ENCODE measurements at regions not wholly inside any gene's neighbourhood (a gene's known extent, or its start where the extent isn't known, plus 50 kb on each side); places are given as distances from the start of the nearest gene placed in this dataset.

GRCh38 chrX:39907964-39908661 lies 189.6 kb downstream of the BCOR start (continued):
- no peak for TF ChIP-seq CTCF (IDR thresholded peaks at IDR 0.05)
- no peak for TF ChIP-seq MXI1 (IDR thresholded peaks at IDR 0.05; ENCODE audit: low read depth, low read length)
- TF ChIP-seq EP300 (IDR thresholded peaks at IDR 0.05; ENCODE audit: borderline replicate concordance in 1 of 2, low read depth in 1 of 2, low read length in 1 of 2) = peak in 1 of 2 experiments; percentile 82; a peak in 2 of 4 replicates
- no peak for TF ChIP-seq CHD2 (IDR thresholded peaks at IDR 0.05; ENCODE audit: low read length, partially characterized antibody)
- peak; percentile 90; the same call in 1 of the 2 replicates for TF ChIP-seq MAX (IDR thresholded peaks at IDR 0.05; ENCODE audit: low read depth)
- 0 out of 2 replicates have a peak, but pooled peaks have one; percentile 35 for TF ChIP-seq YY1 (IDR thresholded peaks at IDR 0.05; ENCODE audit: low read depth)
- no peak for TF ChIP-seq NRF1 (IDR thresholded peaks at IDR 0.05; ENCODE audit: low read depth, low read length)
- no peak for TF ChIP-seq REST (IDR thresholded peaks at IDR 0.05; ENCODE audit: low read depth, low read length)
- peak; percentile 92 for TF ChIP-seq TCF12 (IDR thresholded peaks at IDR 0.05)
- TF ChIP-seq ZBTB33 (IDR thresholded peaks at IDR 0.05; ENCODE audit: borderline replicate concordance, low read depth) = peak; percentile 50; the same call in 1 of the 2 replicates
- peak; percentile 79; the same call in 1 of the 2 replicates for TF ChIP-seq NFIC (IDR thresholded peaks at IDR 0.05; ENCODE audit: borderline replicate concordance)
- no peak for TF ChIP-seq SMC3 (IDR thresholded peaks at IDR 0.05; ENCODE audit: low read depth, low read length)
- no peak; the same call in 1 of the 2 replicates for TF ChIP-seq GABPA (IDR thresholded peaks at IDR 0.05; ENCODE audit: low read depth)
